OCI-LY3 (cell line): ENCODE measurements at regions not wholly inside any gene's neighbourhood (a gene's known extent, or its start where the extent isn't known, plus 50 kb on each side); places are given as distances from the start of the nearest gene placed in this dataset.

ENCODE experiments used
- H2AFZ ChIP-seq: fragments of 200-600, 300-600 bp; shearing (Covaris generic); 2 replicates; pipeline ENCODE4 v1.6.0; 2014; ENCODE audit warnings: antibody characterized with exemption, low read depth, low read length
- H3K27ac ChIP-seq: fragments of 200-600, 300-600 bp; sonication (generic); 2 replicates; pipeline ENCODE4 v1.5.1; 2014; ENCODE audit warnings: mild to moderate bottlenecking, low read length, moderate library complexity, mixed read lengths
- H3K27me3 ChIP-seq: fragments of 200-600, 300-600 bp; sonication (generic); 2 replicates; pipeline ENCODE4 v1.6.1; 2014; ENCODE audit warnings: low read depth, low read length, mixed read lengths
- H3K36me3 ChIP-seq: fragments of 200-600, 300-600 bp; sonication (generic); replicated peaks from 2 replicates; pipeline ENCODE3; 2014; ENCODE audit warnings: low read depth, low read length, mixed read lengths
- H3K4me1 ChIP-seq: fragments of 300-600, 200-600 bp; sonication (generic); 2 replicates; pipeline ENCODE4 v1.6.1; 2014; ENCODE audit warnings: low read length, mixed read lengths
- H3K4me2 ChIP-seq: fragments of 200-600, 300-600 bp; sonication (generic); 2 replicates; pipeline ENCODE4 v1.6.1; 2014; ENCODE audit warnings: low read length, mixed read lengths
- H3K4me3 ChIP-seq: fragments of 300-600, 200-600 bp; sonication (generic); 2 replicates; pipeline ENCODE4 v1.5.1; 2014; ENCODE audit warnings: antibody characterized with exemption, mild to moderate bottlenecking, low read length, moderate library complexity
- H3K79me2 ChIP-seq: fragments of 300-600, 200-600 bp; shearing (Covaris generic); 2 replicates; pipeline ENCODE4 v1.6.1; 2014; ENCODE audit warnings: mild to moderate bottlenecking, low read length, mixed read lengths
- H3K9ac ChIP-seq: fragments of 300-600, 200-600 bp; shearing (Covaris generic); 2 replicates; pipeline ENCODE4 v1.6.0; 2014; ENCODE audit warnings: mild to moderate bottlenecking, low read length, moderate library complexity
- H3K9me3 ChIP-seq: fragments of 200-600, 300-600 bp; shearing (Covaris generic); 2 replicates; pipeline ENCODE4 v1.6.1; 2014; ENCODE audit warnings: low read length, mixed read lengths; ENCODE audit not compliant: insufficient read depth
- H4K20me1 ChIP-seq: fragments of 200-600, 300-600 bp; sonication (generic); 2 replicates; pipeline ENCODE4 v1.6.1; 2016; ENCODE audit warnings: low read length, mixed read lengths; ENCODE audit not compliant: insufficient read depth
- EZH2phosphoT487 ChIP-seq: fragments of 200-600 bp; shearing (Covaris generic); IDR thresholded peaks from 2 replicates; pipeline ENCODE4 v1.6.1; 2018; ENCODE audit warnings: antibody characterized with exemption, mixed run types, low read depth
- TF ChIP-seq, protein P1 (sequence below): fragments of 200-600, 300-600 bp; sonication (generic); IDR thresholded peaks from 2 replicates; pipeline ENCODE4 v1.5.1; 2014; ENCODE audit warnings: antibody characterized with exemption, low read length, low read depth

DNA sequence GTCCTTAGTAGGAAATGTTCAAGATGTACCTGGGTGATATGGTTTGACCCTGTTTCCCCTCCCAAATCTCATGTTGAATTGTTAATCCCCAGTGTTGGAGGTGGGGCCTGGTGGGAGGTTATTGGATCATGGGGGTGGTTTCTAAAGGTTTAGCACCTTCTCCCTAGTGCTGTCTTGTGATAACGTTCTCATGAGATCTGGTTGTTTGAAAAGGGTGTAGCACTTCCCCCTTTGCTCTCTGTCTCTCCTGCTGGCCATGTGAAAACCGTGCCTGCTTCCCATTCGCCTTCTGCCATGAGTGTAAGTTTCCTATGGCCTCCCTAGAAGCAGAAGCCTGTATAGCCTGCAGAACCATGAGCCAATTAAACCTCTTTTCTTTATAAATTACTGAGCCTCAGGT is 353.0 kb upstream of the SFSWAP start:
- peaks cover 33% of the 10 kb centered on the region for H3K4me1 ChIP-seq
- no peaks in the 10 kb centered on the region for H3K27me3 ChIP-seq
- H4K20me1 ChIP-seq = no peaks in the 10 kb centered on the region
- H3K36me3 ChIP-seq = no peaks in the 10 kb centered on the region
- H2AFZ ChIP-seq = no peak overlapping the region
- H3K79me2 ChIP-seq = no peaks in the 10 kb centered on the region
- no peak overlapping the region for H3K9ac ChIP-seq
- H3K9me3 ChIP-seq = no peaks in the 10 kb centered on the region
- no peak for TF ChIP-seq EZH2phosphoT487
- TF ChIP-seq, protein P1, sequence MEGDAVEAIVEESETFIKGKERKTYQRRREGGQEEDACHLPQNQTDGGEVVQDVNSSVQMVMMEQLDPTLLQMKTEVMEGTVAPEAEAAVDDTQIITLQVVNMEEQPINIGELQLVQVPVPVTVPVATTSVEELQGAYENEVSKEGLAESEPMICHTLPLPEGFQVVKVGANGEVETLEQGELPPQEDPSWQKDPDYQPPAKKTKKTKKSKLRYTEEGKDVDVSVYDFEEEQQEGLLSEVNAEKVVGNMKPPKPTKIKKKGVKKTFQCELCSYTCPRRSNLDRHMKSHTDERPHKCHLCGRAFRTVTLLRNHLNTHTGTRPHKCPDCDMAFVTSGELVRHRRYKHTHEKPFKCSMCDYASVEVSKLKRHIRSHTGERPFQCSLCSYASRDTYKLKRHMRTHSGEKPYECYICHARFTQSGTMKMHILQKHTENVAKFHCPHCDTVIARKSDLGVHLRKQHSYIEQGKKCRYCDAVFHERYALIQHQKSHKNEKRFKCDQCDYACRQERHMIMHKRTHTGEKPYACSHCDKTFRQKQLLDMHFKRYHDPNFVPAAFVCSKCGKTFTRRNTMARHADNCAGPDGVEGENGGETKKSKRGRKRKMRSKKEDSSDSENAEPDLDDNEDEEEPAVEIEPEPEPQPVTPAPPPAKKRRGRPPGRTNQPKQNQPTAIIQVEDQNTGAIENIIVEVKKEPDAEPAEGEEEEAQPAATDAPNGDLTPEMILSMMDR = no peak
- no peak overlapping the region for H3K27ac ChIP-seq
- H3K4me2 ChIP-seq = no peak overlapping the region
- H3K4me3 ChIP-seq = no peak overlapping the region

DNA sequence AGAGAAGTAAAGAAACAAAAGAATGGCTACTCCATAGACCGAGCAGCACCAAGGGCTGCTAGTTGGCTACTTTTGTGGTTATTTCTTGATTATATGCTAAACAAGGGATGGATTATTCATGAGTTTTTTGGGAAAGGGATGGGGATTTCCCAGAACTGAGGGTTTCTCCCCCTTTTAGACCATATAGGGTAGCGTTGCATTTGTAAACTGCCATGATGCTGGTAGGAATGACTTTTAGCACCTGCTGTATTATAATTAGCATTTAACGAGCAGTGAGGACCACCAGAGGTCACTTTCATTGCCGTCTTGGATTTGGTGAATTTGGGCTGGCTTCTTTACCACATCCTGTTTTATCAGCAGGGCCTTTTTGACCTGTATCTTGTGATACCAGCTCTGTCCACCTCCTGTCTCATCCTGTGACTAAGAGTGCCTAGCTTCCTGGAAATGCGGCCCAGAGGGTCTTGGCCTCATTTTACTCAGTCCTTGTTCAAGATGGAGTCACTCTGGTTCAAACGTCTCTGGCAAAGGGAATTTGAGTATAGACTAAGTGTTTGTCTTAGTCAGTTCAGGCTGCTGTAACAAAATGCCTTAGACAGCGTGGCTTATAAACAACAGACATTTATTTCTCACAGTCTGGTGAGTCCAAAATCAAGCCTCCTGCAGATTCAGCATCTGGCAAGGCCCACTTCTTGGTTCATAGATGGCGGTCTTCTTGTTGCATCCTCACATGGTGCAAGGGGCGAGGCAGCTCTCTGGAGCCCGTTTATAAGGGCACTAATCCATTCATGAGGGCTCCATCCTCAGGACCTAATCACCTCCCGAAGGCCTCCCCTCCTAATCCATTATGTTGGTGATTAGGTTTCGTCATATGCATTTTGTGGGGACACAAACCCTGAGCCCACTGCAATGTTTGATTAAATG is 348.3 kb upstream of the SFSWAP start:
- Histone ChIP-seq H3K9ac (peak overlapping the region; percentile 52; the same call in 1 of the 2 replicates), H3K36me3 (no peaks in the 10 kb centered on the region), H2AFZ (no peak overlapping the region), H3K4me2 (peak overlapping the region; percentile 46), H3K4me3 (no peak overlapping the region), H3K4me1 (peaks cover 40% of the 10 kb centered on the region), H3K9me3 (no peaks in the 10 kb centered on the region), H3K27ac (peak overlapping the region; percentile 91), H4K20me1 (no peaks in the 10 kb centered on the region), H3K27me3 (no peaks in the 10 kb centered on the region), H3K79me2 (no peaks in the 10 kb centered on the region)
- TF ChIP-seq, protein P1 = no peak
- TF ChIP-seq EZH2phosphoT487 = no peak

DNA sequence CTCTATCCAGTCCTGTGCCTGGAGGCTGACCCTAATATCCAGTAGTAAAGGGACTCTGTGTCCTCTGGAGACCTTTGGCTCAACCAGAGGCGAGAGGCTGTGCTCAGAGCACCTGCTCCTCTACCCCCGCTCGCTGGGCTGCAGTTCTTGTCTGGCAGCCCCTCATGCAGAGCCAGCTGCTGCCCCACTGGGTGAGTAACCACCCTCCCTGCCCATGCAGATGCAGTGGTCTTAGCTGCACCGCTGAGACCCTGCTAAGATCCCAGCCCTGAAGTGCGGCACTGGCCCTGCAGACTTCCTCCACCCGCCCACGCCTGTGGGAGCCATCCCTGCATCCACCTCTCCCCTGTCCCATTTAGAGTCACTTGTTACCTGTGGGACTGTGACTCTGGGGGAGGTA is 347.5 kb upstream of the SFSWAP start:
- no peak for TF ChIP-seq EZH2phosphoT487
- TF ChIP-seq, protein P1 = no peak
- H3K9ac ChIP-seq = no peak overlapping the region

DNA sequence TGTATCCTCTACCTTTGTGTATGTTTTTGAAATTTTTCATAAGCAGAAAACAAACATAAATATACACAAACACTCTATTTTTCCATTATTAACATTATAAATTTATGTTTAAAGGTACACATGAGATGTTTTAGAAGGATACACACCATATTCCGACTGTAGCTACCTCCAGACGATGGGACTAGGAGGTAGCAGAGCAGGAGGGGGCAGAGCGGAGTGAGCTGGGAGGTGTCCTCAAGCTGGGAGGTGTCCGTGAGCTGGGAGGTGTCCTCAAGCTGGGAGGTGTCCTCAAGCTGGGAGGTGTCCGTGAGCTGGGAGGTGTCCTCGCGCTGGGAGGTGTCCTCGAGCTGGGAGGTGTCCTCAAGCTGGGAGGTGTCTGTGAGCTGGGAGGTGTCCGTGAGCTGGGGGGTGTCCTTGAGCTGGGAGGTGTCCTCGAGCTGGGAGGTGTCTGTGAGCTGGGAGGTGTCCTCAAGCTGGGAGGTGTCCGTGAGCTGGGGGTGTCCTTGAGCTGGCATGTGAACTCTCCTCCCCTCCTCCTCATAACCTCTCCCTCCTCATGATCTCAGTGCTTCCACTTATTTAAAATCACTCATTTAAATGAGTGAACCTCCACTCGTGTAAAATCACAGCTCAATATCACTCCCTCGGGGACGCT is 346.9 kb upstream of the SFSWAP start:
- TF ChIP-seq, protein P1 = no peak
- TF ChIP-seq EZH2phosphoT487 = no peak
- H3K4me2 ChIP-seq = no peak overlapping the region
- H4K20me1 ChIP-seq = no peaks in the 10 kb centered on the region
- H3K4me1 ChIP-seq = peaks cover 40% of the 10 kb centered on the region
- H3K9me3 ChIP-seq = no peaks in the 10 kb centered on the region
- H3K36me3 ChIP-seq = no peaks in the 10 kb centered on the region
- H3K27me3 ChIP-seq = no peaks in the 10 kb centered on the region
- no peak overlapping the region for H3K4me3 ChIP-seq
- H3K27ac ChIP-seq = peak overlapping the region; percentile 91; the same call in 1 of the 2 replicates
- H3K79me2 ChIP-seq = no peaks in the 10 kb centered on the region
- H3K9ac ChIP-seq = no peak overlapping the region
- H2AFZ ChIP-seq = no peak overlapping the region

More for the DNA sequence above, 347.5 kb upstream of the SFSWAP start:
- Histone ChIP-seq H4K20me1 (no peaks in the 10 kb centered on the region), H2AFZ (no peak overlapping the region), H3K27ac (peak overlapping the region; percentile 91), H3K4me2 (no peak overlapping the region), H3K9me3 (no peaks in the 10 kb centered on the region), H3K4me3 (no peak overlapping the region), H3K79me2 (no peaks in the 10 kb centered on the region), H3K36me3 (no peaks in the 10 kb centered on the region), H3K27me3 (no peaks in the 10 kb centered on the region), H3K4me1 (peaks cover 40% of the 10 kb centered on the region)
